Prostate gland (tissue), 2 donors: ENCODE measurements at regions not wholly inside any gene's neighbourhood (a gene's known extent, or its start where the extent isn't known, plus 50 kb on each side); places are given as distances from the start of the nearest gene placed in this dataset.

ENCODE experiments used
- POLR2A ChIP-seq: fragments of 450-650 bp; IDR thresholded peaks from one replicate; pipeline ENCODE4 v1.6.1; 2016; ENCODE audit warnings: antibody characterized with exemption, mild to moderate bottlenecking
- TF ChIP-seq, protein P1 (sequence below), 4 experiments: fragments of 200-600 bp in 2 of 4; fragments of 450-650 bp in 2 of 4; sonication (generic) in 2 of 4; IDR thresholded peaks; 1 replicate in 3 of 4; 2 replicates in 1 of 4; pipeline ENCODE4 v1.5.1; 2016 to 2019; ENCODE audit warnings: antibody characterized with exemption in 4 of 4, mild to moderate bottlenecking in 2 of 4, moderate library complexity in 2 of 4

DNA sequence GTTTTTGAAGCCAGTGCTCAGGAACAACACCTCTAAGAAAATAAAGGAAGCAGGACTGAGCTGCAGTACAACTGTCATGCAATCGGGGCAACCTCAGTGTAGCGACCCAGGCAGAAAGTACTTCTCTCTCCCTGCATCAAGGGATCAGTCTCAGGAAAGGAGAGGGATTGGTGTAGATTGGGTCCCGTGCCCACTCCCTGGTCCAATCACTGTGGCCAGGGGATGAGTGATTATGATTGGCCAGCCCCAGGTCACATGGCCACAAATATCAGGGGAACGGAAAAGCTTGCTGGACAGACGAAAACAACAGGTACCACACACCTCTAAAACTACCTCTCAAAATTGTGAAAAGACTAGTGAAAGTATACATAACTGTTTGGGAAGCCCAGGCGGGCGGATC lies 136.2 kb upstream of the F3 start:
- TF ChIP-seq, protein P1, sequence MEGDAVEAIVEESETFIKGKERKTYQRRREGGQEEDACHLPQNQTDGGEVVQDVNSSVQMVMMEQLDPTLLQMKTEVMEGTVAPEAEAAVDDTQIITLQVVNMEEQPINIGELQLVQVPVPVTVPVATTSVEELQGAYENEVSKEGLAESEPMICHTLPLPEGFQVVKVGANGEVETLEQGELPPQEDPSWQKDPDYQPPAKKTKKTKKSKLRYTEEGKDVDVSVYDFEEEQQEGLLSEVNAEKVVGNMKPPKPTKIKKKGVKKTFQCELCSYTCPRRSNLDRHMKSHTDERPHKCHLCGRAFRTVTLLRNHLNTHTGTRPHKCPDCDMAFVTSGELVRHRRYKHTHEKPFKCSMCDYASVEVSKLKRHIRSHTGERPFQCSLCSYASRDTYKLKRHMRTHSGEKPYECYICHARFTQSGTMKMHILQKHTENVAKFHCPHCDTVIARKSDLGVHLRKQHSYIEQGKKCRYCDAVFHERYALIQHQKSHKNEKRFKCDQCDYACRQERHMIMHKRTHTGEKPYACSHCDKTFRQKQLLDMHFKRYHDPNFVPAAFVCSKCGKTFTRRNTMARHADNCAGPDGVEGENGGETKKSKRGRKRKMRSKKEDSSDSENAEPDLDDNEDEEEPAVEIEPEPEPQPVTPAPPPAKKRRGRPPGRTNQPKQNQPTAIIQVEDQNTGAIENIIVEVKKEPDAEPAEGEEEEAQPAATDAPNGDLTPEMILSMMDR (IDR thresholded peaks at IDR 0.05) = no peak
- TF ChIP-seq POLR2A = no peak
